ENCODE measurements at regions not wholly inside any gene's neighbourhood (a gene's known extent, or its start where the extent isn't known, plus 50 kb on each side); places are given as distances from the start of the nearest gene placed in this dataset.

- Mint-ChIP-seq H3K4me1 (no peaks in the 10 kb centered on the region), H3K36me3 (ENCODE audit: low read depth) (no peaks in the 10 kb centered on the region), H3K4me3 (no peak overlapping the region), H3K27ac (no peak overlapping the region), H3K27me3 (peaks cover 9% of the 10 kb centered on the region)
- ATAC-seq (no peak), DNase-seq (no peak)
- H3K9me3 ChIP-seq (ENCODE audit: control insufficient read depth, low read length, poor library complexity, severe bottlenecking), result no peaks in the 10 kb centered on the region
These were observed 248.2 kb upstream of the KCNMB2 start for GRCh38 chr3:178288074-178288473.

- no peak for ATAC-seq
- DNase-seq, result no peak
- no peaks in the 10 kb centered on the region for H3K36me3 Mint-ChIP-seq (ENCODE audit: low read depth)
- H3K4me1 Mint-ChIP-seq, result no peaks in the 10 kb centered on the region
- H3K27ac Mint-ChIP-seq, result no peak overlapping the region
- no peaks in the 10 kb centered on the region for H3K9me3 ChIP-seq (ENCODE audit: control insufficient read depth, low read length, poor library complexity, severe bottlenecking)
- peaks cover 9% of the 10 kb centered on the region for H3K27me3 Mint-ChIP-seq
- H3K4me3 Mint-ChIP-seq, result no peak overlapping the region
These were observed 246.6 kb upstream of the KCNMB2 start for GRCh38 chr3:178289544-178290160.

GRCh38 chr3:178291574-178292370 is 244.5 kb upstream of the KCNMB2 start:
- Mint-ChIP-seq H3K36me3 (ENCODE audit: low read depth) (no peaks in the 10 kb centered on the region), H3K27me3 (peaks cover 9% of the 10 kb centered on the region), H3K27ac (no peak overlapping the region), H3K4me1 (no peaks in the 10 kb centered on the region), H3K4me3 (no peak overlapping the region)
- no peak for DNase-seq
- ATAC-seq, result no peak
- H3K9me3 ChIP-seq (ENCODE audit: control insufficient read depth, low read length, poor library complexity, severe bottlenecking), result no peaks in the 10 kb centered on the region

GRCh38 chr3:178295292-178295912 is 240.8 kb upstream of the KCNMB2 start:
- no peaks in the 10 kb centered on the region for H3K9me3 ChIP-seq (ENCODE audit: control insufficient read depth, low read length, poor library complexity, severe bottlenecking)
- H3K4me1 Mint-ChIP-seq, result peaks cover 2% of the 10 kb centered on the region
- no peak overlapping the region for H3K4me3 Mint-ChIP-seq
- no peak overlapping the region for H3K27ac Mint-ChIP-seq
- DNase-seq (no peak), ATAC-seq (no peak)
- no peaks in the 10 kb centered on the region for H3K36me3 Mint-ChIP-seq (ENCODE audit: low read depth)
- peaks cover 16% of the 10 kb centered on the region for H3K27me3 Mint-ChIP-seq

GRCh38 chr3:178297199-178297598 is 239.0 kb upstream of the KCNMB2 start:
- peaks cover 7% of the 10 kb centered on the region for H3K27me3 Mint-ChIP-seq

GRCh38 chr3:178297740-178298139 is 238.5 kb upstream of the KCNMB2 start:
- DNase-seq, result no peak

More at GRCh38 chr3:178297199-178297598, 239.0 kb upstream of the KCNMB2 start:
- DNase-seq (no peak), ATAC-seq (no peak)
- no peak overlapping the region for H3K27ac Mint-ChIP-seq
- no peaks in the 10 kb centered on the region for H3K36me3 Mint-ChIP-seq (ENCODE audit: low read depth)
- H3K4me1 Mint-ChIP-seq, result peaks cover 2% of the 10 kb centered on the region
- no peak overlapping the region for H3K4me3 Mint-ChIP-seq
- H3K9me3 ChIP-seq (ENCODE audit: control insufficient read depth, low read length, poor library complexity, severe bottlenecking), result no peaks in the 10 kb centered on the region

GRCh38 chr3:178300441-178300959 is 235.7 kb upstream of the KCNMB2 start:
- H3K27ac Mint-ChIP-seq, result no peak overlapping the region
- ATAC-seq (no peak), DNase-seq (no peak)
- no peaks in the 10 kb centered on the region for H3K9me3 ChIP-seq (ENCODE audit: control insufficient read depth, low read length, poor library complexity, severe bottlenecking)
- H3K4me1 Mint-ChIP-seq, result peaks cover 2% of the 10 kb centered on the region
- no peak overlapping the region for H3K4me3 Mint-ChIP-seq
- H3K36me3 Mint-ChIP-seq (ENCODE audit: low read depth), result no peaks in the 10 kb centered on the region
- peaks cover 7% of the 10 kb centered on the region for H3K27me3 Mint-ChIP-seq

More at GRCh38 chr3:178297740-178298139, 238.5 kb upstream of the KCNMB2 start:
- Mint-ChIP-seq H3K36me3 (ENCODE audit: low read depth) (no peaks in the 10 kb centered on the region), H3K4me3 (no peak overlapping the region), H3K27ac (no peak overlapping the region), H3K27me3 (peaks cover 7% of the 10 kb centered on the region), H3K4me1 (peaks cover 2% of the 10 kb centered on the region)
- H3K9me3 ChIP-seq (ENCODE audit: control insufficient read depth, low read length, poor library complexity, severe bottlenecking), result no peaks in the 10 kb centered on the region
- ATAC-seq, result no peak

- Mint-ChIP-seq H3K4me3 (no peak overlapping the region), H3K27me3 (peaks cover 7% of the 10 kb centered on the region), H3K27ac (no peak overlapping the region), H3K4me1 (no peaks in the 10 kb centered on the region), H3K36me3 (ENCODE audit: low read depth) (no peaks in the 10 kb centered on the region)
- H3K9me3 ChIP-seq (ENCODE audit: control insufficient read depth, low read length, poor library complexity, severe bottlenecking), result no peaks in the 10 kb centered on the region
- DNase-seq (no peak), ATAC-seq (no peak)
These were observed 233.0 kb upstream of the KCNMB2 start for GRCh38 chr3:178302966-178303930.

GRCh38 chr3:178304758-178305467 is 231.3 kb upstream of the KCNMB2 start:
- H3K9me3 ChIP-seq (ENCODE audit: control insufficient read depth, low read length, poor library complexity, severe bottlenecking), result no peaks in the 10 kb centered on the region
- no peaks in the 10 kb centered on the region for H3K4me1 Mint-ChIP-seq
- H3K36me3 Mint-ChIP-seq (ENCODE audit: low read depth), result no peaks in the 10 kb centered on the region
- no peak for ATAC-seq
- H3K27ac Mint-ChIP-seq, result no peak overlapping the region
- no peak for DNase-seq
- H3K4me3 Mint-ChIP-seq, result no peak overlapping the region
- peaks cover 1% of the 10 kb centered on the region for H3K27me3 Mint-ChIP-seq

- H3K4me3 Mint-ChIP-seq, result no peak overlapping the region
- ATAC-seq, result no peak
- H3K27me3 Mint-ChIP-seq, result no peaks in the 10 kb centered on the region
- H3K4me1 Mint-ChIP-seq, result no peaks in the 10 kb centered on the region
- no peaks in the 10 kb centered on the region for H3K36me3 Mint-ChIP-seq (ENCODE audit: low read depth)
- no peak overlapping the region for H3K27ac Mint-ChIP-seq
- no peak for DNase-seq
- no peaks in the 10 kb centered on the region for H3K9me3 ChIP-seq (ENCODE audit: control insufficient read depth, low read length, poor library complexity, severe bottlenecking)
These were observed 229.7 kb upstream of the KCNMB2 start for GRCh38 chr3:178306432-178307115.

- DNase-seq, result no peak
- peaks cover 14% of the 10 kb centered on the region for H3K27me3 Mint-ChIP-seq
- H3K36me3 Mint-ChIP-seq (ENCODE audit: low read depth), result no peaks in the 10 kb centered on the region
- H3K27ac Mint-ChIP-seq, result no peak overlapping the region
- ATAC-seq, result no peak
- H3K4me3 Mint-ChIP-seq, result no peak overlapping the region
- no peaks in the 10 kb centered on the region for H3K4me1 Mint-ChIP-seq
- no peaks in the 10 kb centered on the region for H3K9me3 ChIP-seq (ENCODE audit: control insufficient read depth, low read length, poor library complexity, severe bottlenecking)
These were observed 227.5 kb upstream of the KCNMB2 start for GRCh38 chr3:178308771-178309170.

GRCh38 chr3:178310949-178311348 is 225.3 kb upstream of the KCNMB2 start:
- H3K27me3 Mint-ChIP-seq, result peaks cover 19% of the 10 kb centered on the region
- no peak for ATAC-seq
- DNase-seq, result no peak
- H3K9me3 ChIP-seq (ENCODE audit: control insufficient read depth, low read length, poor library complexity, severe bottlenecking), result no peaks in the 10 kb centered on the region
- no peak overlapping the region for H3K4me3 Mint-ChIP-seq
- H3K27ac Mint-ChIP-seq, result no peak overlapping the region
- H3K36me3 Mint-ChIP-seq (ENCODE audit: low read depth), result no peaks in the 10 kb centered on the region
- H3K4me1 Mint-ChIP-seq, result no peaks in the 10 kb centered on the region
